Panc1 (cell line): ENCODE measurements at regions not wholly inside any gene's neighbourhood (a gene's known extent, or its start where the extent isn't known, plus 50 kb on each side); places are given as distances from the start of the nearest gene placed in this dataset.

Experiments used
- ATAC-seq: fragments of 200-7000 bp; cut with Tn5 transposase; 2 replicates; pipeline ENCODE4 v1.9.1; 2020; ENCODE audit warnings: mild to moderate bottlenecking, moderate library complexity
- BruUV-seq: library from RNA; stranded (reverse); fragments of 400-500 nt; replicated peaks from 2 replicates; lab custom pipeline; 2021; lab: Mats Ljungman, UMichigan
- CTCF ChIA-PET: fragments of 300-600 bp; sonication (Branson Sonifier 250); formaldehyde crosslinking; loops from one replicate; lab custom pipeline; 2022; ENCODE audit warnings: antibody characterized with exemption; lab: Charles Lee
- POLR2A ChIA-PET: fragments of 300-600 bp; sonication (Branson Sonifier 250); formaldehyde crosslinking; loops from one replicate; lab custom pipeline; 2022; ENCODE audit warnings: antibody characterized with exemption; lab: Charles Lee
- DNase-seq: peaks from one replicate; pipeline ENCODE4 v3.0.0-alpha.2; 2010; ENCODE audit warnings: low read depth, low spot score
- H3K27ac ChIP-seq: 2 replicates; pipeline ENCODE4 v1.5.1; 2011; ENCODE audit warnings: mild to moderate bottlenecking, low read length, inconsistent platforms
- H3K27me3 ChIP-seq: fragments of 200-500 bp; sonication (Bioruptor generic); 2 replicates; pipeline ENCODE4 v1.6.0; 2014; ENCODE audit warnings: low read length, inconsistent platforms; ENCODE audit not compliant: control insufficient read depth, insufficient read depth
- H3K36me3 ChIP-seq: fragments of 200-500 bp; sonication (Bioruptor generic); 2 replicates; pipeline ENCODE4 v1.5.1; 2014; ENCODE audit warnings: inconsistent platforms, mild to moderate bottlenecking, low read length, moderate library complexity; ENCODE audit not compliant: control insufficient read depth, insufficient read depth
- H3K4me1 ChIP-seq: 2 replicates; pipeline ENCODE4 v1.5.1; 2011; ENCODE audit warnings: inconsistent platforms, mild to moderate bottlenecking, low read length, moderate library complexity; ENCODE audit not compliant: control insufficient read depth, insufficient read depth
- H3K4me3 ChIP-seq, 2 experiments: 2 replicates each; pipeline ENCODE4 v1.5.1; 2011 to 2012; ENCODE audit warnings: low read depth in 2 of 2, low read length in 2 of 2, mild to moderate bottlenecking in 2 of 2, inconsistent platforms in 1 of 2, moderate library complexity in 1 of 2
- H3K9me3 ChIP-seq: fragments of 200-500 bp; sonication (Bioruptor generic); 2 replicates; pipeline ENCODE4 v1.5.1; 2014; ENCODE audit warnings: low read depth, mild to moderate bottlenecking, inconsistent platforms, low read length, moderate library complexity; ENCODE audit not compliant: control insufficient read depth, insufficient read depth
- CTCF ChIP-seq: fragments of 450-650 bp; IDR thresholded peaks from 2 replicates; pipeline ENCODE4 v1.5.1; 2017; ENCODE audit warnings: mild to moderate bottlenecking
- POLR2AphosphoS5 ChIP-seq: IDR thresholded peaks from 2 replicates; pipeline ENCODE4 v1.6.1; 2012; ENCODE audit warnings: mild to moderate bottlenecking, low read depth, low read length, moderate library complexity
- REST ChIP-seq, 2 experiments: IDR thresholded peaks; 2 replicates each; pipeline ENCODE4 v1.6.1; 2011 to 2012; ENCODE audit warnings: low read depth in 2 of 2, control low read depth in 1 of 2, low read length in 1 of 2, mild to moderate bottlenecking in 1 of 2, moderate library complexity in 1 of 2; ENCODE audit not compliant: insufficient read depth in 1 of 2
- SIN3A ChIP-seq: IDR thresholded peaks from 2 replicates; pipeline ENCODE4 v1.6.1; 2012; ENCODE audit warnings: low read depth, mild to moderate bottlenecking, low read length, moderate library complexity, borderline replicate concordance; ENCODE audit not compliant: insufficient read depth
- TCF7L2 ChIP-seq: IDR thresholded peaks from 2 replicates; pipeline ENCODE4 v1.6.1; 2011; ENCODE audit warnings: mild to moderate bottlenecking, low read depth, low read length, inconsistent platforms
- in situ Hi-C: cut with HindIII; loops from 2 replicates; pipeline ENCODE4 v1.10.0; 2016; ENCODE audit warnings: low sequenced_read_pairs, low pct_unique_long_range_greater_than_20kb
- intact Hi-C: fragments of 100-400 bp; cut with micrococcal nuclease; formaldehyde crosslinking; loops from one replicate; pipeline ENCODE4 v1.10.0; 2022; ENCODE audit not compliant: unreplicated experiment

- no TSS peak for BruUV-seq
- CTCF ChIA-PET = no interaction called here
- intact Hi-C loops = no loop called here
Observed at GRCh38 chr5:103827976-103828375, 265.4 kb upstream of the NUDT12 start.

GRCh38 chr5:103821361-103821760 is 258.8 kb upstream of the NUDT12 start:
- no peaks in the 10 kb centered on the region for H3K36me3 ChIP-seq
- DNase-seq (no peak), ATAC-seq (no peak)
- in situ Hi-C loops = no loop called here
- TF ChIP-seq SIN3A (no peak), REST (IDR thresholded peaks at IDR 0.05; ENCODE audit: insufficient read depth in 1 of 2, low read depth in 2 of 2, low read length in 1 of 2) (no peak), CTCF (no peak), POLR2AphosphoS5 (no peak), TCF7L2 (no peak)
- no peak overlapping the region for H3K4me3 ChIP-seq
- POLR2A ChIA-PET = no interaction called here
- H3K27ac ChIP-seq = no peak overlapping the region
- CTCF ChIA-PET = no interaction called here
- H3K9me3 ChIP-seq = no peaks in the 10 kb centered on the region
- BruUV-seq = no TSS peak
- H3K4me1 ChIP-seq = no peaks in the 10 kb centered on the region
- intact Hi-C loops = no loop called here
- no peaks in the 10 kb centered on the region for H3K27me3 ChIP-seq

More at GRCh38 chr5:103827976-103828375, 265.4 kb upstream of the NUDT12 start:
- H3K9me3 ChIP-seq = no peaks in the 10 kb centered on the region
- no peak for ATAC-seq
- DNase-seq = no peak
- no peak for TF ChIP-seq SIN3A
- TF ChIP-seq REST (IDR thresholded peaks at IDR 0.05; ENCODE audit: insufficient read depth in 1 of 2, low read depth in 2 of 2, low read length in 1 of 2) = no peak
- no peak for TF ChIP-seq POLR2AphosphoS5
- TF ChIP-seq TCF7L2 = no peak
- TF ChIP-seq CTCF = no peak
- no peak overlapping the region for H3K4me3 ChIP-seq
- in situ Hi-C loops = no loop called here
- POLR2A ChIA-PET = no interaction called here
- H3K36me3 ChIP-seq = no peaks in the 10 kb centered on the region
- H3K4me1 ChIP-seq = no peaks in the 10 kb centered on the region
- H3K27ac ChIP-seq = no peak overlapping the region
- H3K27me3 ChIP-seq = no peaks in the 10 kb centered on the region
